Loucy (cell line): ENCODE measurements at regions not wholly inside any gene's neighbourhood (a gene's known extent, or its start where the extent isn't known, plus 50 kb on each side); places are given as distances from the start of the nearest gene placed in this dataset.

ENCODE experiments used
- H2AFZ ChIP-seq: fragments of 200-600 bp; sonication (generic); 2 replicates; pipeline ENCODE4 v1.6.0; 2016; ENCODE audit warnings: antibody characterized with exemption, mild to moderate bottlenecking, low read length, moderate library complexity
- H3F3A ChIP-seq: fragments of 200-600 bp; 2 replicates; pipeline ENCODE4 v1.6.0; 2016; ENCODE audit warnings: antibody characterized with exemption, low read depth, mild to moderate bottlenecking
- H3K27me3 ChIP-seq: fragments of 200-600 bp; sonication (generic); 2 replicates; pipeline ENCODE4 v1.6.1; 2014; ENCODE audit warnings: low read length, mild to moderate bottlenecking; ENCODE audit not compliant: insufficient read depth, poor library complexity, severe bottlenecking
- H3K36me3 ChIP-seq: fragments of 200-600 bp; sonication (generic); 2 replicates; pipeline ENCODE4 v1.6.1; 2016; ENCODE audit warnings: low read length; ENCODE audit not compliant: insufficient read depth
- H3K4me1 ChIP-seq: fragments of 200-600 bp; sonication (generic); 2 replicates; pipeline ENCODE4 v1.5.1; 2014; ENCODE audit warnings: low read length, mild to moderate bottlenecking; ENCODE audit not compliant: insufficient read depth, poor library complexity, severe bottlenecking
- H3K4me2 ChIP-seq: fragments of 200-600 bp; sonication (generic); 2 replicates; pipeline ENCODE4 v1.6.0; 2014; ENCODE audit warnings: antibody characterized with exemption, low read length, low read depth, mild to moderate bottlenecking; ENCODE audit not compliant: poor library complexity, severe bottlenecking
- H3K4me3 ChIP-seq: fragments of 200-600 bp; sonication (generic); 2 replicates; pipeline ENCODE4 v1.5.1; 2014; ENCODE audit warnings: low read length, mild to moderate bottlenecking, mixed read lengths; ENCODE audit not compliant: poor library complexity, severe bottlenecking
- H3K79me2 ChIP-seq: fragments of 200-600 bp; sonication (generic); 2 replicates; pipeline ENCODE4 v1.6.1; 2014; ENCODE audit warnings: low read length; ENCODE audit not compliant: insufficient read depth
- H3K9ac ChIP-seq: fragments of 200-600 bp; sonication (generic); 2 replicates; pipeline ENCODE4 v1.6.0; 2014; ENCODE audit warnings: mild to moderate bottlenecking, low read depth, low read length, moderate library complexity; ENCODE audit not compliant: poor library complexity, severe bottlenecking
- H3K9me2 ChIP-seq: fragments of 200-600 bp; sonication (generic); replicated peaks from 2 replicates; pipeline ENCODE4 v1.6.1; 2016; ENCODE audit warnings: low read depth, low read length, mixed read lengths
- H3K9me3 ChIP-seq: fragments of 200-600 bp; sonication (generic); 2 replicates; pipeline ENCODE4 v1.6.1; 2014; ENCODE audit warnings: mild to moderate bottlenecking, antibody characterized with exemption, low read length, low read depth; ENCODE audit not compliant: insufficient read depth
- H4K20me1 ChIP-seq: fragments of 200-600 bp; sonication (generic); 2 replicates; pipeline ENCODE4 v1.6.0; 2014; ENCODE audit warnings: antibody characterized with exemption, low read length, mild to moderate bottlenecking; ENCODE audit not compliant: insufficient read depth, poor library complexity, severe bottlenecking
- EZH2phosphoT487 ChIP-seq: fragments of 200-600 bp; IDR thresholded peaks from 2 replicates; pipeline ENCODE4 v1.6.1; 2018; ENCODE audit warnings: antibody characterized with exemption, mild to moderate bottlenecking, moderate library complexity, borderline replicate concordance
- TF ChIP-seq, protein P1 (sequence below): fragments of 200-600 bp; sonication (generic); conservative IDR thresholded peaks from 2 replicates; pipeline ENCODE4 v1.5.1; 2014; ENCODE audit warnings: mild to moderate bottlenecking, antibody characterized with exemption, low read length

GRCh38 chr2:235382601-235383000 lies 111.2 kb upstream of the AGAP1 start:
- Histone ChIP-seq H4K20me1 (no peaks in the 10 kb centered on the region), H3K79me2 (no peaks in the 10 kb centered on the region), H3K9ac (no peak overlapping the region), H3K9me3 (no peaks in the 10 kb centered on the region; the same call in 1 of the 2 replicates), H3K36me3 (no peaks in the 10 kb centered on the region), H3K4me3 (no peak overlapping the region), H3K27me3 (no peaks in the 10 kb centered on the region), H3K4me1 (no peaks in the 10 kb centered on the region), H3K4me2 (no peak overlapping the region), H2AFZ (no peak overlapping the region), H3K9me2 (no peaks in the 10 kb centered on the region), H3F3A (no peaks in the 10 kb centered on the region)
- TF ChIP-seq EZH2phosphoT487: no peak
- TF ChIP-seq, protein P1, sequence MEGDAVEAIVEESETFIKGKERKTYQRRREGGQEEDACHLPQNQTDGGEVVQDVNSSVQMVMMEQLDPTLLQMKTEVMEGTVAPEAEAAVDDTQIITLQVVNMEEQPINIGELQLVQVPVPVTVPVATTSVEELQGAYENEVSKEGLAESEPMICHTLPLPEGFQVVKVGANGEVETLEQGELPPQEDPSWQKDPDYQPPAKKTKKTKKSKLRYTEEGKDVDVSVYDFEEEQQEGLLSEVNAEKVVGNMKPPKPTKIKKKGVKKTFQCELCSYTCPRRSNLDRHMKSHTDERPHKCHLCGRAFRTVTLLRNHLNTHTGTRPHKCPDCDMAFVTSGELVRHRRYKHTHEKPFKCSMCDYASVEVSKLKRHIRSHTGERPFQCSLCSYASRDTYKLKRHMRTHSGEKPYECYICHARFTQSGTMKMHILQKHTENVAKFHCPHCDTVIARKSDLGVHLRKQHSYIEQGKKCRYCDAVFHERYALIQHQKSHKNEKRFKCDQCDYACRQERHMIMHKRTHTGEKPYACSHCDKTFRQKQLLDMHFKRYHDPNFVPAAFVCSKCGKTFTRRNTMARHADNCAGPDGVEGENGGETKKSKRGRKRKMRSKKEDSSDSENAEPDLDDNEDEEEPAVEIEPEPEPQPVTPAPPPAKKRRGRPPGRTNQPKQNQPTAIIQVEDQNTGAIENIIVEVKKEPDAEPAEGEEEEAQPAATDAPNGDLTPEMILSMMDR: no peak

DNA sequence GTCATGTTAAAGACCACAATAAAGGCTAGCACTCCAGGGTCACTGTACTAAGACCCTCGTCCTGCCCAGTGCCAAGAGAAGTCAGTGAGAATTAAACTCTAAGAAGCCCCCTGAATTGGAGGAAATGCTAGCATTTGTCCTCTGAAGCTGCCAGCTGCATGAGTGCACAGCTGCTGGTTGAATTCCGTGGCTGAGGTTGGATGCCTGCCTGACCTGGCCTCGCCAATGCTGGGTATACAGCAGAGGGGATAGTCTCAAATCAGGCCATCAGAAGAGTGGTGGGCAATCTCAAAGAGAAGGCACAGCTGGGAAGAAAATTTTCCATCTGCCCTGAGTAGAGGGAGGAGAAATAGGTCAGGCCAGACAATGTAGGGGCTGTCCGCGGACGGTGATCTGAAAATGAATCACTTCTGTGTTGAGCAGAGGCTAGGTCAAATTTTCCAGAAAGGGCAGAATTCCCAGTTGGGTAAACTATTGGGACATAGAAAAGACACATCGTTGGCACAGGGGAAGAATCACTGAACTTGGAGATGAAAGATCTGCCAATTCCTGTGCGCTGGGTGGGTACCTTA lies 110.5 kb upstream of the AGAP1 start:
- H2AFZ ChIP-seq: no peak overlapping the region
- TF ChIP-seq EZH2phosphoT487: no peak
- TF ChIP-seq, protein P1: no peak
- H3K9ac ChIP-seq: no peak overlapping the region
- no peak overlapping the region for H3K4me3 ChIP-seq
- no peaks in the 10 kb centered on the region for H3K27me3 ChIP-seq
- no peaks in the 10 kb centered on the region for H3K79me2 ChIP-seq
- H3K36me3 ChIP-seq: no peaks in the 10 kb centered on the region
- no peak overlapping the region for H3K4me2 ChIP-seq
- no peaks in the 10 kb centered on the region for H3F3A ChIP-seq
- no peaks in the 10 kb centered on the region; the same call in 1 of the 2 replicates for H3K9me3 ChIP-seq
- no peaks in the 10 kb centered on the region for H4K20me1 ChIP-seq
- no peaks in the 10 kb centered on the region for H3K9me2 ChIP-seq
- no peaks in the 10 kb centered on the region for H3K4me1 ChIP-seq

DNA sequence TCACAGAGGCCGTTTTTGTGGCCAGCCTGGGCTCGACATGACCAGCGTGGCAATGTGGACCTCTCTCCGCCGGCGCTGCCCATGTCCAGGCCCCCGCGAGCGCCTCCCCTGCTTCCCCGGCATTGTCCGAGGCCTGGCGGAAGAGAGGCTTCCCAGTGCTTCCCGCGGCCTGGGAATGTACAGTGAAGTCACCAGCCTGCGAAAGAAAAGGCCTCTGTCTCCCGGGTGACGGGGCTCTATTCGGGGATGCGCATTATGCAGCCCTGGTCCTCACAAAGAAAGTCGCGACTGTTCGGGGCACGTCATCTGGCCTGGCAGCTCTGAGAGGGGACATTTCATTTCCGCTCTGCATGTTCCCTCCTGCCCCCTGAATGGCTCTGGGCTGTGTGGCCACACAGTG lies 109.2 kb upstream of the AGAP1 start:
- Histone ChIP-seq H3K4me1 (no peaks in the 10 kb centered on the region), H3K9ac (no peak overlapping the region), H3K4me2 (no peak overlapping the region), H3F3A (no peaks in the 10 kb centered on the region), H3K4me3 (no peak overlapping the region), H4K20me1 (no peaks in the 10 kb centered on the region), H3K36me3 (no peaks in the 10 kb centered on the region), H3K27me3 (no peaks in the 10 kb centered on the region), H3K9me3 (no peaks in the 10 kb centered on the region; the same call in 1 of the 2 replicates), H3K9me2 (no peaks in the 10 kb centered on the region), H3K79me2 (no peaks in the 10 kb centered on the region), H2AFZ (no peak overlapping the region)
- TF ChIP-seq, protein P1: no peak
- TF ChIP-seq EZH2phosphoT487: no peak
